Gastroesophageal sphincter (tissue), 3 donors: ENCODE measurements at regions not wholly inside any gene's neighbourhood (a gene's known extent, or its start where the extent isn't known, plus 50 kb on each side); places are given as distances from the start of the nearest gene placed in this dataset.

ENCODE experiments used
- CTCF ChIP-seq, 4 experiments: fragments of 200-600 bp in 2 of 4; fragments of 450-650 bp in 2 of 4; sonication (generic) in 1 of 4; IDR thresholded peaks; one replicate each; pipeline ENCODE4 v1.5.1; 2017 to 2019; ENCODE audit warnings: antibody characterized with exemption in 4 of 4, mild to moderate bottlenecking in 2 of 4, moderate library complexity in 2 of 4
- EP300 ChIP-seq: sonication (generic); formaldehyde crosslinking; IDR thresholded peaks from one replicate; pipeline ENCODE4 v1.6.1; 2017; ENCODE audit warnings: antibody characterized with exemption, mild to moderate bottlenecking
- POLR2A ChIP-seq, 2 donors: fragments of 450-650 bp; IDR thresholded peaks; one replicate each; pipeline ENCODE4 v1.6.1; 2017; ENCODE audit warnings: antibody characterized with exemption in 2 of 2, mild to moderate bottlenecking in 2 of 2, moderate library complexity in 1 of 2
- POLR2AphosphoS5 ChIP-seq: sonication (generic); formaldehyde crosslinking; IDR thresholded peaks from one replicate; pipeline ENCODE4 v1.6.1; 2017; ENCODE audit warnings: antibody characterized with exemption

- no peak for TF ChIP-seq CTCF (IDR thresholded peaks at IDR 0.05)
- TF ChIP-seq POLR2A (IDR thresholded peaks at IDR 0.05), result no peak
- no peak for TF ChIP-seq EP300
- no peak for TF ChIP-seq POLR2AphosphoS5
These were observed 172.8 kb upstream of the PTGFR start for GRCh38 chr1:78318011-78318410.
